GM12873 (cell line): ENCODE measurements at regions not wholly inside any gene's neighbourhood (a gene's known extent, or its start where the extent isn't known, plus 50 kb on each side); places are given as distances from the start of the nearest gene placed in this dataset.

ENCODE experiments used
- TF ChIP-seq, protein P1 (sequence below): IDR thresholded peaks from 2 replicates; pipeline ENCODE4 v1.5.1; 2012; ENCODE audit warnings: low read depth, mild to moderate bottlenecking, moderate library complexity, low read length, control low read depth; ENCODE audit not compliant: insufficient read depth; ENCODE audit errors: missing control alignments

DNA sequence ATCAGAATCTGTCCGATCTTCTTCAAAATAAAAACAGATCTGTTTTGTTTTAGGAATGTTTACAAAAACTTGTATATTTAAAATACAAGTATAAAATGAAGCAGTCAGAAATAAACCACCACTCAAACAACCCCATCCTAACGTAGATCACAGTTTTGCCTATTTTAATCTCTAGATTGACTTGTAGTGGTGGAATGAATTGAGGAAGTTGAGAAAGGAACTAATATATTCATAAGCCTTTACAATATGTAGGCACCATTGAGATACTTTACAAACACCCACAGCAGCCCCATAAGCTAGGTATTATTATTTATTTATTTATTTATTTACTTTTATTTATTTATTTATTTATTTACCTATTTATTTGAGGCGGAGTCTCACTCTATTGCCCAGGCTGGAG is 52.3 kb upstream of the KLF3 start:
- TF ChIP-seq, protein P1, sequence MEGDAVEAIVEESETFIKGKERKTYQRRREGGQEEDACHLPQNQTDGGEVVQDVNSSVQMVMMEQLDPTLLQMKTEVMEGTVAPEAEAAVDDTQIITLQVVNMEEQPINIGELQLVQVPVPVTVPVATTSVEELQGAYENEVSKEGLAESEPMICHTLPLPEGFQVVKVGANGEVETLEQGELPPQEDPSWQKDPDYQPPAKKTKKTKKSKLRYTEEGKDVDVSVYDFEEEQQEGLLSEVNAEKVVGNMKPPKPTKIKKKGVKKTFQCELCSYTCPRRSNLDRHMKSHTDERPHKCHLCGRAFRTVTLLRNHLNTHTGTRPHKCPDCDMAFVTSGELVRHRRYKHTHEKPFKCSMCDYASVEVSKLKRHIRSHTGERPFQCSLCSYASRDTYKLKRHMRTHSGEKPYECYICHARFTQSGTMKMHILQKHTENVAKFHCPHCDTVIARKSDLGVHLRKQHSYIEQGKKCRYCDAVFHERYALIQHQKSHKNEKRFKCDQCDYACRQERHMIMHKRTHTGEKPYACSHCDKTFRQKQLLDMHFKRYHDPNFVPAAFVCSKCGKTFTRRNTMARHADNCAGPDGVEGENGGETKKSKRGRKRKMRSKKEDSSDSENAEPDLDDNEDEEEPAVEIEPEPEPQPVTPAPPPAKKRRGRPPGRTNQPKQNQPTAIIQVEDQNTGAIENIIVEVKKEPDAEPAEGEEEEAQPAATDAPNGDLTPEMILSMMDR, result no peak

DNA sequence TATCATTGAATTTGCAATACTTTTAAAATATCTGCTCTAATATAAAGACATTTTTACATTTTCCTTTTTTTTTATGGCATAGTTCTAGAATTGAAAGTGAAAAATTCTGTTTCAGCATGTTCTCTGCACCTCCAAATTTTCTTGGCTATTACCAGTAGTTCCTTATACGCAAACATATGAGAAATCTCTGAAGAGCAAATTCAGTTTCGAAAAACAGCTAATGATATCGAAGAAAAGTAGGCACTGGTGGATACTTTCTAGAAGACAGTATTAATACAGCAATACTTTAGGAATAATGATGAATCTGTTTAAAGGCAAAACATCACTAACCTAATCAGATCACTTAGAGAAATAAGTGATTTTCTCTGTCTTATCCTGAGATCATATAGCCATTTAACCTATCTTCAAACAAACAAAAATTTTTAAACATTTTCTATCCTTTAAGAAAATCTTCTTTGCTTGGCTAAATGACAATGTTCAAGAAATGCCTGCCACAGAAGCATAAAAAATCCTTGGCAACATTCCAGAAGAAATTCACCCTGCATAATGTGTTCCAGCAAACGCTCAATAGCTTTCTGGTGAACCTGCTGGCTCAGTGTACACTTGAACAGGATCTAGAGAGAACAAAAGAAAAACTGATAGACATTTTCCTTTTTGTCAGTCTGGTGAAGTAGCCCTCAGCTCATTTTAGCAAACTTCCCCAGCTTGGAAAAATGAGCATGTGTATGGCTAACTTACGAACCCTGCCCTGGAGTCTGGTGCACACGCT is 51.2 kb upstream of the KLF3 start:
- TF ChIP-seq, protein P1, result no peak
